ENCODE measurements at regions not wholly inside any gene's neighbourhood (a gene's known extent, or its start where the extent isn't known, plus 50 kb on each side); places are given as distances from the start of the nearest gene placed in this dataset.

DNA sequence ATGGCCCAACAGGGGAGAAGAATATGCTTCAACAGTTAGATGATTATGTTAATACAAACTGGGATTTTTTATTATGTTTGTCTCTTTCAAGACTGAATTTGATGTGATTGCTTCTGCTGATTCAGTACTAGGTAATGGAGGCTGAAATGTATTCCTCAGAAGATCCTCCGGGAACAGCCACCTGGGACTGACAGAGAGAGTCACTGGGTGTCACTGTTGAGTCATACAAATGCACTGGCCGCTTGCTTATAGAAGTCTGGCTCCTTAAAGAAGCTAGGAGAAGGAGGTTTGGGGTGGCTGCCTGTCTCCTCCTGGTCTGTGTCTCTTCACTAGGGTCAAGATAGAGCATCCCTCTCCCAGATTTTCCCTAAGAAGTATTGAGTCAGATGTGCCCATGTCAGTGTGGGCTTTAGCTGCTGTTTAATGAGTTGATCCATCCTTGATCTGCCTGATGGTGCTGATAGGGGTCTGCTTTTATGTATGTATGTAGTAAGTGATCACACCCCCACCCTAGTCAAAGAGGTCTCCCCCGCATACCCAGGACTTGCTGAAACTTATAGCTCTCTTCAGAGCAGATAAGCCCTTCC lies 773.4 kb downstream of the BRINP1 start:
- H3K27ac Mint-ChIP-seq, result no peak overlapping the region
- intact Hi-C loops (cut with micrococcal nuclease), result no loop called here
- H3K9me3 Mint-ChIP-seq, result peaks cover 4% of the 10 kb centered on the region
- no peaks in the 10 kb centered on the region for H3K4me1 Mint-ChIP-seq (ENCODE audit: low read depth)
- no peak for DNase-seq (ENCODE audit: low spot score)
- no peaks in the 10 kb centered on the region for H3K27me3 Mint-ChIP-seq (ENCODE audit: low read depth)
- no peaks in the 10 kb centered on the region for H3K36me3 Mint-ChIP-seq (ENCODE audit: low read depth)
- no peak overlapping the region for H3K4me3 Mint-ChIP-seq (ENCODE audit: low read depth)

DNA sequence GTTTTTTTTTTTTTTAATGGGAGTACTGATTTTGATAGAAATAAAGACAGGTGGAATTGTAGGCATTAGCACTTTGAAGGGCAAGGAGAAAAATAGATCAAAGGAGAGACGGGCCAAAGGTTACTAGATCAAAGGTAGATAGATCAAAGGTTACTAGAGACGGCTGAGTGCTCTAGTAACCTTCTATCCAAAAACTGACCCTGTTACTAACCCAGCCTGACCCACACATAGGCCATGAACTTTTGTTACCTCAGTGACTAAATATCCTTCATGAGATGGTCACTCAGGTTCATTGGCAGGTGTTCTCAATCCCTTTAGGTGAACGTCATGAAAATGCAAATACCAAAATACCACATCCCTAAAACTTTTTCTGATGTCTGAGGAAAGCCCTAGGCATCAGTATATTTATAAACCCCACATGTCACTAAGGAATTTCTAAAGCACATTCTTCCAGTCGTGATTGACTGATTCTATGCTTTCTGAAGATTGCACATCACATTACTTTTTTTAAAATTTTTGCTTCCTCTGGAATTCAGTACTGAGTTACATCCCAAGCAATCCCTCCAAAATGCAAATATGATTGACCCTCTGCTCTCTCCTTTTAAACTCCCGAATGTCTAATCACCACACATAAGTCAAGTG lies 772.7 kb downstream of the BRINP1 start:
- peaks cover 4% of the 10 kb centered on the region for H3K9me3 Mint-ChIP-seq
- H3K36me3 Mint-ChIP-seq (ENCODE audit: low read depth), result no peaks in the 10 kb centered on the region
- no peaks in the 10 kb centered on the region for H3K4me1 Mint-ChIP-seq (ENCODE audit: low read depth)
- H3K4me3 Mint-ChIP-seq (ENCODE audit: low read depth), result no peak overlapping the region
- no peak overlapping the region for H3K27ac Mint-ChIP-seq
- intact Hi-C loops (cut with micrococcal nuclease), result no loop called here
- no peak for DNase-seq (ENCODE audit: low spot score)
- H3K27me3 Mint-ChIP-seq (ENCODE audit: low read depth), result no peaks in the 10 kb centered on the region

DNA sequence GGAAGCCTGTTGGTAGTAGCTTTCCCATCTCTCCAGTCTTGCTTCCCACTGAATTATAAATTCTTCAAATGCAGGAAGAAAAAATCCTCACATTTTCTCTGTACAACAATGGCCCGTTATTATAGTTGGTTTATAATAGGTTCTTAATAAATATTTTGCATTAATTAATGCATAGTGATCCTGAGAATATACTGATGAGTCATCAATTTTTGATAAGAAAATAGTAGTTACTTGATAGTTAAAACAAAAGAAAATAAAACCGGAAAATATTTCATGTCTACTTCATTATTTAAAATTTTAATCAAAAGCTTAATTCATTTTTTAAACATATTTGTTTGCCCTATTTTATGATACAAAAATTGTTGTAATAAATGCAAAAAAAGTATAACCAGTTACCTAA lies 762.6 kb downstream of the BRINP1 start:
- Mint-ChIP-seq H3K9me3 (no peaks in the 10 kb centered on the region), H3K4me3 (ENCODE audit: low read depth) (no peak overlapping the region), H3K4me1 (ENCODE audit: low read depth) (no peaks in the 10 kb centered on the region), H3K27ac (no peak overlapping the region), H3K36me3 (ENCODE audit: low read depth) (no peaks in the 10 kb centered on the region), H3K27me3 (ENCODE audit: low read depth) (no peaks in the 10 kb centered on the region)
- DNase-seq (ENCODE audit: low spot score), result no peak
- intact Hi-C loops (cut with micrococcal nuclease), result no loop called here

DNA sequence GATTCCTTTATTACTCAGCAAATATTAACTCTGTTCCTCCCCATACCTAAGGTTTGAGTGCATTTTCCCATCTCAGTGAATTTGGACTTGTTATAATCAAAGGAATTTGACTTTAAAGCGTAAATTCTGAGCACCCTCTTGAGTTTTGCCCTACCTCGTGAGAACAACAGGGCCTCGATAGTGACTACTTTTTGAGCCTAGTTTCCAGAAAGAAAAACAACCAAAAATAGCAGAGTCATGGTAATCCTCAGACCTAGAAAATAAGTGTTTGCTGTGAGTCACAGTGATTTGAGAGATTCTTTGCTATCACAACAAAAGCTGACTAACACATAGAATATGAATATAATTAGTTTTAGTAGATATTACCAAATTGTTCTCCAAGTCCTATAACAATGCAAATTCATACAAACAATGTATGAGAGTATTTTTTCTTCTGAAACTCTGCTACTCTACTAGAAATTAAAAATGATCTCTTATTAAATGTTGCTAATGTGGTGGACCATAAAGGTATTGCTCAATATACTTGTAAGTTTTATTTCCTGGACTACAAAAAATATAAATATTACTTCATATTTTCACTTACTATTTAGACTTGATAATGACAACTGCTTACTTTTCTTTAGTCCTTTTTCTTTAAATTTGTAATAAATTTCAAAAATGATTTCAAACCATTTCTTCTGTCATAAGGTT lies 759.7 kb downstream of the BRINP1 start:
- intact Hi-C loops (cut with micrococcal nuclease), result no loop called here
- Mint-ChIP-seq H3K36me3 (ENCODE audit: low read depth) (no peaks in the 10 kb centered on the region), H3K27ac (no peak overlapping the region), H3K4me3 (ENCODE audit: low read depth) (no peak overlapping the region), H3K9me3 (no peaks in the 10 kb centered on the region), H3K27me3 (ENCODE audit: low read depth) (no peaks in the 10 kb centered on the region), H3K4me1 (ENCODE audit: low read depth) (no peaks in the 10 kb centered on the region)
- DNase-seq (ENCODE audit: low spot score), result no peak

DNA sequence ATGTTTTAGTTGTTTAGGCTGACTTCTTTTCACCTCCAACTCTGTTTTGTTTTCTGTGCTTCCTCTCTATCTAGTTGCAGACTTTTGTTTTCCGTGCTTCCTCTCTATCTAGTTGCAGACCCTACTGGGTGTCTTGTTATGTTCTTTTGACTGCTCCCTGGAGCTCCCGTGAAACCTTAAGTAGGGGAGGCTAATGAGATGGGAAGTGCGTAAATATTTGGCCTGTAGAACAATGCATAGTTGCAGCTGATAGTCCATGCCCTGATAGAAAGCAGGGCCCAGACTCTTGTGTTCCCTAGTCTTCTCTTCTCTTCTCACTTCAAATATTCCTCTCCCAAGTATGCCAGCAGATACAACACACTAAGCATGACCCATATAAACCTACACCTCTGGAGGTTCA lies 757.0 kb downstream of the BRINP1 start:
- peaks cover 7% of the 10 kb centered on the region for H3K9me3 Mint-ChIP-seq
- DNase-seq (ENCODE audit: low spot score), result no peak
- H3K4me1 Mint-ChIP-seq (ENCODE audit: low read depth), result no peaks in the 10 kb centered on the region
- no peak overlapping the region for H3K4me3 Mint-ChIP-seq (ENCODE audit: low read depth)
- no peaks in the 10 kb centered on the region for H3K27me3 Mint-ChIP-seq (ENCODE audit: low read depth)
- no peak overlapping the region for H3K27ac Mint-ChIP-seq
- intact Hi-C loops (cut with micrococcal nuclease), result no loop called here
- H3K36me3 Mint-ChIP-seq (ENCODE audit: low read depth), result no peaks in the 10 kb centered on the region

DNA sequence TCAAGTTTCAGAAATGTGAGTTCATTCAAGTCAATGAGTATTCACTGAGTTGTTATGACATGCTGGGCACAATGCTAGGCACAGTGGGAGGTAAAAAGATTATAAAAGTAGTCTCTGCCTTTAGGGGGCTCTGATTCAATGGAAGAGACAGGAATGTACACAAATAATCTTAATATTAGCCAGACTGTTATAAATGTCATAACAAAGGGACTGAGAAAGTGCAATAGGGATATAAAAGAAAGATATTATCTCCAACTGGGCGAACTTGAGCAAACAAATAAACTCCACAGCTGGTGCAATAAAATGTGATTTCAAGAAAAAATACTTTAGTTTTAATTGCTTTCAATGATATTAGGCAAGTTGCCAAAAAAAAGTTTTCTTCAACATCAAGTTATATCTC lies 755.2 kb downstream of the BRINP1 start:
- no peak for DNase-seq (ENCODE audit: low spot score)
- Mint-ChIP-seq H3K4me3 (ENCODE audit: low read depth) (no peak overlapping the region), H3K27ac (no peak overlapping the region), H3K9me3 (peaks cover 7% of the 10 kb centered on the region), H3K36me3 (ENCODE audit: low read depth) (no peaks in the 10 kb centered on the region), H3K27me3 (ENCODE audit: low read depth) (no peaks in the 10 kb centered on the region), H3K4me1 (ENCODE audit: low read depth) (no peaks in the 10 kb centered on the region)
- intact Hi-C loops (cut with micrococcal nuclease), result no loop called here

DNA sequence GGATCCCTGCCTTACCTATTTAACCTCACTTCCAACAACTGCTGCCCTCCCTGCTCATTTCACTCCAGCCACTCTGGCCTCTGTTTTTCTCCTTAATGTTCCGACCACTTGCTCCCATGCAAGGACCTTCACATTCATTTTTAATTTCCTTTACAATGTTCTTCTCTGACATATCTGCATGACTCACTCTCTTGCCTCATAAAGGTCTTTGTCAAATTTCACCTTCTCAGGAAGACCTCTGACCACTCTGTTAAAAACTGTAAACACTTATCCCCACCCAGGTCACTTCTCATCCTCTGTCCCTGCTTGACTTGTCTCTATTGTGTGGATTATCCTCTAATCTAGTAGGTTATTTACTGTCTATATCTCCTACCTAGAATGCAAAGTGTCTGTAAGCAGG lies 751.2 kb downstream of the BRINP1 start:
- Mint-ChIP-seq H3K4me1 (ENCODE audit: low read depth) (no peaks in the 10 kb centered on the region), H3K4me3 (ENCODE audit: low read depth) (no peak overlapping the region), H3K27ac (no peak overlapping the region), H3K36me3 (ENCODE audit: low read depth) (no peaks in the 10 kb centered on the region), H3K27me3 (ENCODE audit: low read depth) (no peaks in the 10 kb centered on the region), H3K9me3 (peaks cover 7% of the 10 kb centered on the region)
- intact Hi-C loops (cut with micrococcal nuclease), result no loop called here
- DNase-seq (ENCODE audit: low spot score), result no peak

DNA sequence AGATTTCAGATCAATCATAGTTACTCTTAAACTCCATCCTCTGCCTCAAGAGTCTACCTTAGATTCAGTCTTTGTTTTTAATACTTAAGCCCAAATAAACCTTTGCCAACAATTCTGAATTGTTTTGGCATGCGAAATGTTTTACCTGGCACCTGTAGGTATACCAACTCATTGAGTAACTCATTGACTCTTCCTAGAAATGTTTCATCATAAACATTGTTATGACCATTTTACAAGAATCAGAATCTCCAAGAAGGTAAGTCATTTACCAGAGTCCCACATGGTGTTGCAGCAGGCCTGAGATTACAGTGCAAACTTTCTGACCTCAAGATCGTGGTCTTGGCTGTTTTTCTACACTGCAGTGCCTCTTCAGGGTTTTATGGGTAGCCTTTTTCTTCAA lies 750.4 kb downstream of the BRINP1 start:
- H3K9me3 Mint-ChIP-seq, result peaks cover 7% of the 10 kb centered on the region
- no peaks in the 10 kb centered on the region for H3K4me1 Mint-ChIP-seq (ENCODE audit: low read depth)
- H3K27ac Mint-ChIP-seq, result no peak overlapping the region
- H3K36me3 Mint-ChIP-seq (ENCODE audit: low read depth), result no peaks in the 10 kb centered on the region
- intact Hi-C loops (cut with micrococcal nuclease), result no loop called here
- DNase-seq (ENCODE audit: low spot score), result no peak
- H3K4me3 Mint-ChIP-seq (ENCODE audit: low read depth), result no peak overlapping the region
- H3K27me3 Mint-ChIP-seq (ENCODE audit: low read depth), result no peaks in the 10 kb centered on the region

DNA sequence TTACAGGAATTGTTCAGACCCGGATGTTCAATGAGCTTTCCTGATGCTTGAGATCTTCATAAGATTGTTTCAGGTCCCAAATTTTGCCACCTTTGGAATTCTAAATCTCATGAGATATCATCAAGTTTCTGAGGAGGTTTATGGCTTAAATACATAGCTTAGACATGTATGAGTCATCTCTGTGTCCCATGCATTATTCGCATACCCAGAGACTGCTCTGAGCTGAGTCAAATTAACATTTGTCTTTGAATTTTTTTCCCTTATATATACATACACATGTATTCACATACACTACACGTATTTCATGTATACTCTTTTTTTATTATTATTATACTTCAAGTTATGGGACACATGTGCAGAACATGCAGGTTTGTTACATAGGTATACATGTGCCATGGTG lies 744.6 kb downstream of the BRINP1 start:
- H3K36me3 Mint-ChIP-seq (ENCODE audit: low read depth), result no peaks in the 10 kb centered on the region
- no peak overlapping the region for H3K4me3 Mint-ChIP-seq (ENCODE audit: low read depth)
- peaks cover 6% of the 10 kb centered on the region for H3K9me3 Mint-ChIP-seq
- intact Hi-C loops (cut with micrococcal nuclease), result no loop called here
- no peaks in the 10 kb centered on the region for H3K4me1 Mint-ChIP-seq (ENCODE audit: low read depth)
- H3K27ac Mint-ChIP-seq, result no peak overlapping the region
- DNase-seq (ENCODE audit: low spot score), result no peak
- H3K27me3 Mint-ChIP-seq (ENCODE audit: low read depth), result no peaks in the 10 kb centered on the region

DNA sequence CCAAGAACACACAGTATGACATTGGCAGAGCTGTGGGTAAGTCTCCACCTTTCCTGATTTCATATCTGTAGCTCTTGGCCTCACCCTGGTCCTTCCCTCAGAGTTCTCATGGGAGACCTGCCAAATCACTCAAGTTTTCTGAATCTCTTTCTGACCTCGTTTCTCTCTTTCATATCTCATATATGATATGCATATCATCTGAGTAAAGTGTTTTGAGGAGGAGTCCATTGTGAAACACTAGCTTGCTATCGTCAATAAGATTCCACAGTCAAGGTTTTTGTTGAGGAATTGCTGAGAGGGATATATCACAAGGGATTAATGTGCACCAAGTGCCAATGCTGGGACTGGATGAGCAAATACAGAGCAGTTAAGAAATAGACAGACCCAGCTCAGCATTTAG lies 739.2 kb downstream of the BRINP1 start:
- intact Hi-C loops (cut with micrococcal nuclease), result no loop called here
- Mint-ChIP-seq H3K27me3 (ENCODE audit: low read depth) (no peaks in the 10 kb centered on the region), H3K9me3 (peaks cover 24% of the 10 kb centered on the region), H3K4me1 (ENCODE audit: low read depth) (no peaks in the 10 kb centered on the region), H3K4me3 (ENCODE audit: low read depth) (no peak overlapping the region), H3K36me3 (ENCODE audit: low read depth) (no peaks in the 10 kb centered on the region), H3K27ac (no peak overlapping the region)
- DNase-seq (ENCODE audit: low spot score), result no peak

DNA sequence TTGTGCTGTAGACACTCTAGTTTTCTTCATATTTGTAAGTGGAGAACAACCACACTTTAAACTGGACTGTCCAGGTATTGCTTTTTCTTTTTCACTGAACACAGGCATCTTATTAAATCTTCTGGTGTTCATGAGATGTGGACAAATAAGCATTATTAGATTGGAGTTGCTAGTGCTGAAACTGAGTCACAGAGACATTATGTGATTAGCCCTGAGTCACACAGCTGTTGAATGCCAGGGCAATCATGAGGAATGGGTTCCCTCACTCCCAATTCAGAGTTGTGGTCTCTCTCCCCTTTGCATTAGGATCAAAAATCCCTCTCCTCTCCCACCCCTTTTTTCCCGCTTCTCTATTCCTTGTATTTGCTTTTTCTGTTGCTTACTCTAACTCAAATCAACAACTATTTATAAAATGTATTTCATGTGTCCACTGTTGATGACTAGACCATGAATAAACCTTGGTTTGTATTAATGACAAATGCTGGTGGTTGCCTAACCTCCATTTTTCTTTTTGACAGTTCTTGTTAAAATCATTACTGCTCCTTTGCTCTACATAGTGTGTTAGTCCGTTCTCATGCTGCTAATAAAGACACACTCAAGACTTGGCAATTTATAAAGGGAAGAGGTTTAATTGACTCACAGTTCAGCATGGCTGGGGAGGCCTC lies 738.2 kb downstream of the BRINP1 start:
- intact Hi-C loops (cut with micrococcal nuclease), result no loop called here
- Mint-ChIP-seq H3K27me3 (ENCODE audit: low read depth) (no peaks in the 10 kb centered on the region), H3K36me3 (ENCODE audit: low read depth) (no peaks in the 10 kb centered on the region), H3K4me1 (ENCODE audit: low read depth) (no peaks in the 10 kb centered on the region), H3K9me3 (peaks cover 24% of the 10 kb centered on the region), H3K27ac (no peak overlapping the region), H3K4me3 (ENCODE audit: low read depth) (no peak overlapping the region)
- DNase-seq (ENCODE audit: low spot score), result no peak

DNA sequence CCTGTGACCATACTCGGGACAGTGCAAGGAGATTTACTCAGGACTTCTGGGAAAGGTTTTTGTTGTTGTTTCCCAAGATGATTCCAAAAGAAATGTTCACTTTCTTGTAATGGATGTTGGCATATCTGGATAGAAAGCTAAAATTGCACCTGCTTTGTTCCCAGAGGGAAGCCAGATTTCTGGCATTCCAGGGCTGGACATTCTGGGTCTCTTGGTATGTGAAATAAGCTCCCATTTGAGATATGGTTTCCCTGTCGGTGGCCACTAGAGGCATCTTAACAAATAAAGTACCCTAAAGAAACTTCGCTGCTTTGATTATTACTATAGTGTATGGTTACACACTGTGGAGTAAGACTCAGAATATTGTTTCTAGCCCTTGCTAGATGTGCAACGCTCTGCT lies 737.3 kb downstream of the BRINP1 start:
- no peak overlapping the region for H3K27ac Mint-ChIP-seq
- H3K27me3 Mint-ChIP-seq (ENCODE audit: low read depth), result no peaks in the 10 kb centered on the region
- H3K9me3 Mint-ChIP-seq, result peaks cover 20% of the 10 kb centered on the region
- no peaks in the 10 kb centered on the region for H3K36me3 Mint-ChIP-seq (ENCODE audit: low read depth)
- DNase-seq (ENCODE audit: low spot score), result no peak
- no peak overlapping the region for H3K4me3 Mint-ChIP-seq (ENCODE audit: low read depth)
- no peaks in the 10 kb centered on the region for H3K4me1 Mint-ChIP-seq (ENCODE audit: low read depth)
- intact Hi-C loops (cut with micrococcal nuclease), result no loop called here

DNA sequence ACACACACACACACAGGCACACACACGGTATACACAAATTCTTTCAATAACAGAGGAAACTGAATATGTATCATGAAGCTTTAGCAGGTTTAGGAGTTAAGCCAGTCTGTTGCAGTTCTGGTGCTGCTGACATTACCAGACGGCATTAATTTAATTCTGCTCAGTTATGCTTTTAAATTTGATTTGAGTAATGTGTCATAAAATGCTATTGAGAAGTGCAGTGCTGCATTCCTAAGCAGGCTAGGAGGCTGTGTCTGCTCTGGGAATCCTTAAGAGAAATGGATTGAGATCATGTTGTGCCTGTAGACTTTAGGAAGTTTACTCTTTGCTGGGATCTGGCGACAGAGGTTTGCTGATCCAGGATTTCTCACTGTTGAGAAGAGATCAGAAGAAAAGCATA lies 733.8 kb downstream of the BRINP1 start:
- H3K27ac Mint-ChIP-seq, result no peak overlapping the region
- H3K4me3 Mint-ChIP-seq (ENCODE audit: low read depth), result no peak overlapping the region
- no peak for DNase-seq (ENCODE audit: low spot score)
- intact Hi-C loops (cut with micrococcal nuclease), result no loop called here
- H3K36me3 Mint-ChIP-seq (ENCODE audit: low read depth), result no peaks in the 10 kb centered on the region
- H3K27me3 Mint-ChIP-seq (ENCODE audit: low read depth), result no peaks in the 10 kb centered on the region
- no peaks in the 10 kb centered on the region for H3K4me1 Mint-ChIP-seq (ENCODE audit: low read depth)
- H3K9me3 Mint-ChIP-seq, result peaks cover 24% of the 10 kb centered on the region
